ENCODE measurements at regions not wholly inside any gene's neighbourhood (a gene's known extent, or its start where the extent isn't known, plus 50 kb on each side); places are given as distances from the start of the nearest gene placed in this dataset.
"Not testable (repeated sequence)": the region's sequence is repeated elsewhere in the genome, so short reads cannot be mapped to it uniquely, and the experiment has no call there.

DNA sequence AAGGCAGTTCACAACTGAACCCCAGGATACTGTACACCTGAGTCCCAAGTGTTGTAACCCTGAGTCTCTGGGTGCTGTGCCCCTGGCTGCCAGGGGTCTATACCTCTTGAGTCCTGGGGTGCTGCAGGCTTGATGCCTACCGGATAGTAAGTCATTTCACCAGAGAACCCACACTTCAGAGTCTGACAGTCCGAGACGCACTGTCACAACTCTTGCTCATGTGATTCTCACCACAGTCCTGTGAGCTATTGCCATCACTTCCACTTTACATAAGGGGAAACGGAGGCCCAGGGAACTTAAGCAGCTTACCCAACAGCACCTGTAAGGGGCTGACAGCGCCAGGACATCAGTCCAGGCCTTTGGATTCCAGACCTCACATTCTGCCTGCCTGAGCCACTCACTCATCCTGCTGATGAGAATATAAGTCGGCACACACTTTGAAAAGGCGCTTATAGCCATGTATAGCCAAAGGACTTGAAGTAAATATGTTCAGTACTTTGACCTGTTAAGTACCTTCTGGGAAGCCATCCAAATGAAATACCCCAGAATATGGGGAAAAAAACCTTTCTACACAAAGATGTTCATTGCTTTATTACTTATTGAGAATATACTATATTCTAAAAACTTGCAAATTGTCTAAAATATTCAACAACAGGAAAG, 180.7 kb upstream of the ID2 start:
- Mint-ChIP-seq H3K4me3 (no peak overlapping the region), H3K9me3 (no peaks in the 10 kb centered on the region), H3K4me1 (ENCODE audit: low read depth) (no peaks in the 10 kb centered on the region), H3K27ac (no peak overlapping the region), H3K27me3 (ENCODE audit: low read depth) (no peaks in the 10 kb centered on the region), H3K36me3 (ENCODE audit: low read depth) (no peaks in the 10 kb centered on the region)
- intact Hi-C loops (cut with micrococcal nuclease): no loop called here
- DNase-seq: no peak
- CTCF ChIA-PET: no interaction called here

DNA sequence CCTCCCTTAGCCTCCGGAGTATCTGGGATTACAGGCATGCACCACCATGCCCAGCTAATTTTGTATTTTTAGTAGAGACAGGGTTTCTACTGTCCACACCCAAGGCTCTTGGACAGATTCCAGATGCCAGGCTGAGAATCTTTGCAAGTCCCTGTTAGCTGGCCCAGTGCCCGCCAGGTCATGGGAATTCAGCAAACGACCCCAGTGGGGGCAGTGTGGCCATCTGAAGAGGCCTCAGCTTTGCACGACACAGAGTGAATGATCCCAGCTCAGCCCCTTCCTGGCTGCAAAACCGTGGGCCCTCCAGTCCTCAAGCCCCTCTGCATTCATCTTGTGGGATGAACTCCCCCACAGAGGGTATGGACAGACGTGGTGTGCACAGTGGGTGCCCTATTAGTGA, 179.5 kb upstream of the ID2 start:
- CTCF ChIA-PET: no interaction called here
- H3K27ac Mint-ChIP-seq: no peak overlapping the region

DNA sequence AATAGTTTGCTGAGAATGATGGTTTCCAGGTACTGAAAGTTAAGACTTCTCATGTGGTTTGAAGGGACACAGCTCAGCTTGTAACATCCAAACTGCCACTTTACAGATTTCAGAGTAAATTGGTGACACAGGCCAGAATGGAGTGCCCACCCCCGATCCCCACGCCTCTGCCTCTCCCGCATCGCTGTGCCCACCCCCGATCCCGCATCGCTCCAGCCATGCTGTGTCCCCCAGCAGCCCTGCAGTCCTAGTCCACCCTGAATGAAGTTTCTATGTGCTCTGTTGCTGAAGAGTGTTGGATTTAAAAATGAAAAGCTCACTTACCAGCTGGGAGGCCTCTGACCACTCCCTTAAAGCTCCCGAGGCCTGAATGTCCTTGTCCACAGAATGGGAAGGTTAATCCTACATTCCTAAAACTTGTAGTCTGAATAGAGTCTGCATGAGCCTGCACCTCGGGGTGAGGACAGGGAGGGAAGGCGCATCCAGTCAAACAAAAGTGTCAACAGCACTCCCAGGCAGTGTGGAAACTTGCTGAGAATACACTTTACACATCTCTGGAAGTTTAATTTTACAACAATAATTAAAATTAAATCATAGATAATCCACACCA, 176.4 kb upstream of the ID2 start:
- no peaks in the 10 kb centered on the region for H3K27me3 Mint-ChIP-seq (ENCODE audit: low read depth)
- H3K36me3 Mint-ChIP-seq (ENCODE audit: low read depth): peaks cover 6% of the 10 kb centered on the region
- peaks cover 10% of the 10 kb centered on the region for H3K9me3 Mint-ChIP-seq
- CTCF ChIA-PET: no interaction called here
- no peak overlapping the region for H3K27ac Mint-ChIP-seq
- DNase-seq: no peak
- no peak overlapping the region for H3K4me3 Mint-ChIP-seq
- intact Hi-C loops (cut with micrococcal nuclease): no loop called here
- no peaks in the 10 kb centered on the region for H3K4me1 Mint-ChIP-seq (ENCODE audit: low read depth)

More for the DNA sequence above, 179.5 kb upstream of the ID2 start:
- no peak for DNase-seq
- no peaks in the 10 kb centered on the region for H3K4me1 Mint-ChIP-seq (ENCODE audit: low read depth)
- no peaks in the 10 kb centered on the region for H3K36me3 Mint-ChIP-seq (ENCODE audit: low read depth)
- H3K4me3 Mint-ChIP-seq: no peak overlapping the region
- no peaks in the 10 kb centered on the region for H3K27me3 Mint-ChIP-seq (ENCODE audit: low read depth)
- no peaks in the 10 kb centered on the region for H3K9me3 Mint-ChIP-seq
- intact Hi-C loops (cut with micrococcal nuclease): no loop called here

DNA sequence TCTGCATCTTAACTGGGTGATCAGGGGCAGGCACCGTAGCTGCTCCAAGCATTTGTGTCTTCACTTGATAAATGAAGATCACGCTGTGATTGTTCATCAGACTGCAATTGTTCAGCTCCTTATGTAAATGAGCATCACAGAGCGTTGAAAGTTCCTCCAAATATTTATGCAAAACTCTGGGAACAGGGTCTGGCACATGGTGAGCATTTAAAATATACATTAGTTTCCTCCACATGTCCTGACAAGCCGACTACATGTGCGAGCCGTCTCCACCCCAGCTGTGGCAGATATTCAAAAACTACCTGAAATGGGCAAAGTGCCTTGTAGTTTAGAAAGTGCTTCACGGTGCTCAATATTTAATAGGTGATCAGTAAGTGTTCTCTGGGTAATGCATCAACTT, 175.1 kb upstream of the ID2 start:
- Mint-ChIP-seq H3K9me3 (peaks cover 13% of the 10 kb centered on the region), H3K4me3 (no peak overlapping the region), H3K36me3 (ENCODE audit: low read depth) (peaks cover 6% of the 10 kb centered on the region), H3K27me3 (ENCODE audit: low read depth) (no peaks in the 10 kb centered on the region), H3K27ac (no peak overlapping the region), H3K4me1 (ENCODE audit: low read depth) (no peaks in the 10 kb centered on the region)
- CTCF ChIA-PET: no interaction called here
- no peak for DNase-seq
- intact Hi-C loops (cut with micrococcal nuclease): no loop called here

DNA sequence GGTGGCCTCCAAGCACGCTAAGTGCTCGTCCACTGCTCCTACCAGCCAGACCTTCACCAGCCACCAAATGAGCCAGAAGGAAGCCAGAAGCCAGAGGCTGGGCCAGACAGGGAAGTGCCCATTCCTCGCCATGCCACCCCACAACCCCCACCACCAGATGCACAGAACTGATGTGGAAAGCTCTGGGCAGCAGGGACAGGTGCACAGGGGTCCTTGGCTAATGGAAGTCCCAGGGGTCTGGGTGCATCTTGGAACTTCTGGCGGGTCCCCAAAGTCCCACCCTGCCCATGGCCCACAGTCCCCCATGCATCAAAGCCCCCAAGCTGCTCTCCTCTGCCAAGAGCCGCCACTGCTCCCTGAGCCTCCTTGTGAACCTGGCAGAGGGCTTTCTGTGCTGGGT, 173.1 kb upstream of the ID2 start:
- H3K4me3 Mint-ChIP-seq: no peak overlapping the region
- H3K27ac Mint-ChIP-seq: no peak overlapping the region
- peaks cover 10% of the 10 kb centered on the region for H3K36me3 Mint-ChIP-seq (ENCODE audit: low read depth)
- DNase-seq: no peak
- CTCF ChIA-PET: interaction anchor here (1.3 kb wide), 2 partner anchors 13 to 20 kb away, joined by 3 to 5 read pairs; no protein-coding TSS in a partner anchor
- peaks cover 6% of the 10 kb centered on the region for H3K4me1 Mint-ChIP-seq (ENCODE audit: low read depth)
- intact Hi-C loops (cut with micrococcal nuclease): no loop called here
- no peaks in the 10 kb centered on the region for H3K27me3 Mint-ChIP-seq (ENCODE audit: low read depth)
- H3K9me3 Mint-ChIP-seq: peaks cover 16% of the 10 kb centered on the region

DNA sequence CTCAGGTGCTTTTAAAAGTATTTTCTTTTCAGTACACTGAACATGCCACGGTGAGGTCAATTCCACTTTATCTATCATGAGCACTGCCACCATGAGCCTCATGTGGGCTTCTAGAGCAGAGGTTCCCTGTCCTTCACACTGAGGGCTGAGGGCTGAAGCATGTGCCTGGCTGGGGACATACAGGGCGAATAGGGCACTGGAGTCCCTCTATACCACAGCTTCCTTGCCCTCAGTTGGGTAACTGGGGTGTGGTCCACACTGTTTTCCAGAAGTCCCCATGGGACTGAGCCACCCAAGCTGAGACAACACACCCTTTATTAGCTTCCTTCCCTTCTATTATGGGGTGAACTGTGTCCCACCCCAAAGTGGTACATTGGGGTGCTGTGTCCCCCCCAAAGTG, 172.2 kb upstream of the ID2 start:
- H3K27ac Mint-ChIP-seq: no peak overlapping the region
- DNase-seq: no peak
- peaks cover 13% of the 10 kb centered on the region for H3K36me3 Mint-ChIP-seq (ENCODE audit: low read depth)
- H3K27me3 Mint-ChIP-seq (ENCODE audit: low read depth): no peaks in the 10 kb centered on the region
- intact Hi-C loops (cut with micrococcal nuclease): loop anchor here (10.0 kb wide), 2 partner anchors 1045 to 1075 kb away; partner anchors contain the start of gene ADAM17
- H3K9me3 Mint-ChIP-seq: peaks cover 23% of the 10 kb centered on the region
- CTCF ChIA-PET: interaction anchor here (1.3 kb wide), 1 partner anchor 21 kb away, joined by 3 read pairs; no protein-coding TSS in a partner anchor
- no peak overlapping the region for H3K4me3 Mint-ChIP-seq
- peaks cover 14% of the 10 kb centered on the region for H3K4me1 Mint-ChIP-seq (ENCODE audit: low read depth)

DNA sequence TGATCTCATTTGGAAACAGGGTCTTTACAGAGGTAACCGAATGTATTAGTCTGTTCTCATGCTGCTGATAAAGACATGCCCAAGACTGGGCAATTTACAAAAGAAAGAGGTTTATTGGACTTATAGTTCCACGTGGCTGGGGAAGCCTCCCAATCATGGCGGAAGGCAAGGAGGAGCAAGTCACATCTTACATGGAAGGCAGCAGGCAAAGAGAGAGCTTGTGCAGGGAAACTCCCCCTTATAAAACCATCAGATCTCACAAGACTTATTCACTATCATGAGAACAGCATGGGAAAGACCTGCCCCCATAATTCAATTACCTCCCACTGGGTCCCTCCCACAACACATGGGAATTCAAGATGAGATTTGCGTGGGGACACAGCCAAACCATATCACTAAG, 171.8 kb upstream of the ID2 start:
- DNase-seq; H3K4me3 Mint-ChIP-seq; H3K27ac Mint-ChIP-seq; H3K27me3 Mint-ChIP-seq (ENCODE audit: low read depth): not testable (repeated sequence)
- CTCF ChIA-PET: interaction anchor here (1.2 kb wide), 1 partner anchor 33 kb away, joined by 3 read pairs; no protein-coding TSS in a partner anchor
- Mint-ChIP-seq H3K36me3 (ENCODE audit: low read depth) (peaks cover 13% of the 10 kb centered on the region), H3K4me1 (ENCODE audit: low read depth) (peaks cover 19% of the 10 kb centered on the region), H3K9me3 (peaks cover 23% of the 10 kb centered on the region)
- intact Hi-C loops (cut with micrococcal nuclease): loop anchor here (10.0 kb wide), 2 partner anchors 1045 to 1075 kb away; partner anchors contain the start of gene ADAM17

GRCh38 chr2:8510519-8510918, 171.3 kb upstream of the ID2 start:
- Mint-ChIP-seq H3K9me3 (peaks cover 23% of the 10 kb centered on the region), H3K4me3 (no peak overlapping the region), H3K27me3 (ENCODE audit: low read depth) (no peaks in the 10 kb centered on the region), H3K36me3 (ENCODE audit: low read depth) (peaks cover 13% of the 10 kb centered on the region), H3K4me1 (ENCODE audit: low read depth) (peaks cover 23% of the 10 kb centered on the region), H3K27ac (no peak overlapping the region)
- CTCF ChIA-PET: interaction anchor here (1.2 kb wide), 1 partner anchor 33 kb away, joined by 3 read pairs; no protein-coding TSS in a partner anchor
- intact Hi-C loops (cut with micrococcal nuclease): loop anchor here (10.0 kb wide), 2 partner anchors 1044 to 1076 kb away; partner anchors contain the start of gene ADAM17
- no peak for DNase-seq

- H3K4me3 Mint-ChIP-seq: no peak overlapping the region
- peaks cover 13% of the 10 kb centered on the region for H3K36me3 Mint-ChIP-seq (ENCODE audit: low read depth)
- H3K27me3 Mint-ChIP-seq (ENCODE audit: low read depth): no peaks in the 10 kb centered on the region
- intact Hi-C loops (cut with micrococcal nuclease): loop anchor here (10.0 kb wide), 2 partner anchors 1043 to 1077 kb away; partner anchors contain the start of gene ADAM17
- H3K9me3 Mint-ChIP-seq: peaks cover 23% of the 10 kb centered on the region
- no peak for DNase-seq
- CTCF ChIA-PET: no interaction called here
- peaks cover 34% of the 10 kb centered on the region for H3K4me1 Mint-ChIP-seq (ENCODE audit: low read depth)
- no peak overlapping the region for H3K27ac Mint-ChIP-seq
Observed at GRCh38 chr2:8511868-8512612, 169.8 kb upstream of the ID2 start.

GRCh38 chr2:8513601-8514273, 168.1 kb upstream of the ID2 start:
- DNase-seq: no peak
- Mint-ChIP-seq H3K4me1 (ENCODE audit: low read depth) (peaks cover 34% of the 10 kb centered on the region), H3K27me3 (ENCODE audit: low read depth) (no peaks in the 10 kb centered on the region), H3K9me3 (peaks cover 23% of the 10 kb centered on the region), H3K4me3 (no peak overlapping the region), H3K36me3 (ENCODE audit: low read depth) (peaks cover 13% of the 10 kb centered on the region), H3K27ac (peak overlapping the region; percentile 96)
- intact Hi-C loops (cut with micrococcal nuclease): loop anchor here (2.0 to 10.0 kb wide), 5 partner anchors 63 to 1079 kb away; partner anchors contain the start of gene ADAM17
- CTCF ChIA-PET: interaction anchor here (1.1 to 3.7 kb wide), 2 partner anchors 30 to 72 kb away, joined by 4 to 23 read pairs; no protein-coding TSS in a partner anchor

- H3K9me3 Mint-ChIP-seq: peaks cover 23% of the 10 kb centered on the region
- peak overlapping the region; percentile 96 for H3K27ac Mint-ChIP-seq
- no peak for DNase-seq
- intact Hi-C loops (cut with micrococcal nuclease): loop anchor here (2.0 to 10.0 kb wide), 5 partner anchors 63 to 1079 kb away; partner anchors contain the start of gene ADAM17
- CTCF ChIA-PET: interaction anchor here (1.1 to 3.7 kb wide), 2 partner anchors 29 to 72 kb away, joined by 4 to 23 read pairs; no protein-coding TSS in a partner anchor
- H3K4me3 Mint-ChIP-seq: peak overlapping the region; percentile 36
- H3K27me3 Mint-ChIP-seq (ENCODE audit: low read depth): no peaks in the 10 kb centered on the region
- H3K4me1 Mint-ChIP-seq (ENCODE audit: low read depth): peaks cover 39% of the 10 kb centered on the region
- peaks cover 13% of the 10 kb centered on the region for H3K36me3 Mint-ChIP-seq (ENCODE audit: low read depth)
Observed at GRCh38 chr2:8514274-8514662, 167.6 kb upstream of the ID2 start.

All from activated naive CD4-positive, alpha-beta T cell treated with anti-CD3 and anti-CD28 coated beads for 36 hours (primary cell).